HEK293T (cell line): ENCODE measurements at regions not wholly inside any gene's neighbourhood (a gene's known extent, or its start where the extent isn't known, plus 50 kb on each side); places are given as distances from the start of the nearest gene placed in this dataset.

Source experiments
- CTBP1 ChIP-seq: fragments of 450-650 bp; IDR thresholded peaks from 2 replicates; pipeline ENCODE4 v1.6.1; 2016; ENCODE audit warnings: borderline replicate concordance
- FOXA1 ChIP-seq: fragments of 450-650 bp; IDR thresholded peaks from 2 replicates; pipeline ENCODE4 v1.6.1; 2016; ENCODE audit warnings: mild to moderate bottlenecking
- FOXK2 ChIP-seq: fragments of 450-650 bp; IDR thresholded peaks from 2 replicates; pipeline ENCODE4 v1.6.1; 2016; ENCODE audit warnings: mild to moderate bottlenecking
- FOXM1 ChIP-seq: fragments of 450-650 bp; IDR thresholded peaks from 2 replicates; pipeline ENCODE4 v1.6.1; 2017; ENCODE audit warnings: mild to moderate bottlenecking, borderline replicate concordance
- HDGF ChIP-seq: fragments of 450-650 bp; IDR thresholded peaks from 2 replicates; pipeline ENCODE4 v1.6.1; 2017; ENCODE audit warnings: antibody characterized with exemption, borderline replicate concordance
- SP1 ChIP-seq: fragments of 450-650 bp; IDR thresholded peaks from 2 replicates; pipeline ENCODE4 v1.6.1; 2017
- TARDBP ChIP-seq: fragments of 450-650 bp; IDR thresholded peaks from 2 replicates; pipeline ENCODE4 v1.6.1; 2016

DNA sequence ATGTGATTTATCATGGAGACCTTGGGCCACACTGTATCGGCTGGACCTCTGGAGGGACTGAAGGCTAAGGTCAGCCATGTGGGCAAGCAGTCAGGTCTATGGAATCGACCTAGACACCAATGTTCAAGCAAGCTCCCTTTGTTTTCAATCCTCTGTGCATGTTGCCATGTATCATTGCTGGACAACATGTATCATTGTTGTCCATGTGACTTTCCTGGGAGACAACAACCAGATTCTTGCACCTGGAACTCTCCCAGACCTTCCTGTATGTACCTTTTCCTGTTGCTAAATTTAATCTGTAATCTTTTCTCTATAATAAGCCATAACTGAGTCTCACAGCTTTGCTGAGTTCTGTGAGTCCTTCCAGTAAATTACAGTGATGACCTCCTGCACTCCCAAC lies 329.4 kb upstream of the BOD1L1 start:
- TF ChIP-seq CTBP1 (no peak), FOXM1 (no peak), FOXK2 (no peak), SP1 (no peak), TARDBP (no peak), HDGF (no peak), FOXA1 (no peak)
